HepG2 (cell line): ENCODE measurements at regions not wholly inside any gene's neighbourhood (a gene's known extent, or its start where the extent isn't known, plus 50 kb on each side); places are given as distances from the start of the nearest gene placed in this dataset.
"Not testable (repeated sequence)": the region's sequence is repeated elsewhere in the genome, so short reads cannot be mapped to it uniquely, and the experiment has no call there.

ENCODE experiments used
- ATAC-seq: fragments of 200-7000 bp; cut with Tn5 transposase; 3 replicates; pipeline ENCODE4 v1.9.1; 2020; ENCODE audit warnings: mild to moderate bottlenecking, moderate library complexity
- BruUV-seq: library from RNA; stranded (reverse); fragments of 400-500 nt; replicated peaks from 2 replicates; lab custom pipeline; 2021; lab: Mats Ljungman, UMichigan
- CTCF ChIA-PET: fragments of 300-600 bp; formaldehyde crosslinking; extraction: SDS; loops from one replicate; lab custom pipeline; 2021; ENCODE audit warnings: low total read pairs, inconsistent platforms, low intra/inter-chr PET ratio; lab: Yijun Ruan, JAX
- POLR2A ChIA-PET: fragments of 350-600 bp; sonication (Branson Sonifier 250); formaldehyde crosslinking; loops from one replicate; lab custom pipeline; 2020; ENCODE audit warnings: antibody characterized with exemption, inconsistent platforms; lab: Yijun Ruan, JAX
- DNase-seq: peaks from one replicate; pipeline ENCODE4 v3.0.0-alpha.2; 2015; ENCODE audit warnings: low spot score
- FAIRE-seq: peaks from 3 replicates; lab custom pipeline; 2011; peaks lifted over from hg19 to GRCh38; lab: Jason Lieb, UNC
- H2AFZ ChIP-seq: one replicate; pipeline ENCODE4 v1.6.1; 2011; ENCODE audit warnings: low read length, inconsistent platforms
- H3K27ac ChIP-seq: fragments of 300-600 bp; 3 replicates; pipeline ENCODE4 v1.8.0; 2011; ENCODE audit warnings: mixed run types, mild to moderate bottlenecking, mixed read lengths, low read length, inconsistent platforms; ENCODE audit not compliant: insufficient read depth; ENCODE audit errors: extremely low read length
- H3K27me3 ChIP-seq, 2 experiments: fragments of 200-600 bp in 1 of 2; 2 replicates in 1 of 2; 3 replicates in 1 of 2; pipeline versions ENCODE4 v1.6.0 to v1.8.0; 2011; ENCODE audit warnings: low read length in 2 of 2, mild to moderate bottlenecking in 2 of 2, moderate library complexity in 2 of 2, inconsistent platforms in 1 of 2; ENCODE audit not compliant: insufficient read depth in 2 of 2, control insufficient read depth in 1 of 2
- H3K36me3 ChIP-seq, 2 experiments: fragments of 200-600 bp in 1 of 2; replicated peaks in 1 of 2; 2 replicates in 1 of 2; 3 replicates in 1 of 2; pipeline versions ENCODE4 v1.5.1 to v1.8.0; 2011; ENCODE audit warnings: low read length in 2 of 2, inconsistent platforms in 1 of 2; ENCODE audit not compliant: insufficient read depth in 2 of 2, control insufficient read depth in 1 of 2
- H3K4me1 ChIP-seq: 2 replicates; pipeline ENCODE4 v1.5.1; 2012; ENCODE audit warnings: low read length, inconsistent platforms; ENCODE audit not compliant: insufficient read depth
- H3K4me2 ChIP-seq: 2 replicates; pipeline ENCODE4 v1.6.0; 2011; ENCODE audit warnings: low read depth, low read length, inconsistent platforms
- H3K4me3 ChIP-seq, 3 experiments: fragments of 200-600 bp in 1 of 3; sonication (generic), shearing (Covaris generic) in 1 of 3; replicated peaks in 1 of 3; 2 replicates each; pipeline ENCODE4 v1.5.1; 2011 to 2016; ENCODE audit warnings: low read length in 3 of 3, inconsistent platforms in 2 of 3, low read depth in 2 of 3, mild to moderate bottlenecking in 2 of 3, control low read depth in 1 of 3, mixed read lengths in 1 of 3; ENCODE audit not compliant: insufficient read depth in 1 of 3
- H3K79me2 ChIP-seq: one replicate; pipeline ENCODE4 v1.6.1; 2011; ENCODE audit warnings: low read length, inconsistent platforms; ENCODE audit not compliant: insufficient read depth
- H3K9ac ChIP-seq: 2 replicates; pipeline ENCODE4 v1.6.0; 2011; ENCODE audit warnings: mild to moderate bottlenecking, low read depth, low read length, inconsistent platforms; ENCODE audit not compliant: insufficient read depth
- H3K9me3 ChIP-seq: 2 replicates; pipeline ENCODE4 v1.5.1; 2012; ENCODE audit warnings: mild to moderate bottlenecking, low read length
- H4K20me1 ChIP-seq: 2 replicates; pipeline ENCODE4 v1.6.0; 2011; ENCODE audit warnings: inconsistent platforms, mild to moderate bottlenecking, low read length, moderate library complexity; ENCODE audit not compliant: insufficient read depth
- AKAP8 ChIP-seq: sonication (generic); formaldehyde crosslinking; IDR thresholded peaks from 2 replicates; pipeline ENCODE4 v1.5.1; 2020; ENCODE audit warnings: mild to moderate bottlenecking, missing genetic modification reagents
- ETV6 ChIP-seq: sonication (generic); formaldehyde crosslinking; conservative IDR thresholded peaks from 2 replicates; pipeline ENCODE4 v1.4.0; 2020; ENCODE audit warnings: missing genetic modification reagents
- ISX ChIP-seq: sonication (generic); formaldehyde crosslinking; conservative IDR thresholded peaks from 2 replicates; pipeline ENCODE4 v1.5.0; 2020; ENCODE audit warnings: missing genetic modification reagents
- POLR2A ChIP-seq, 2 experiments: IDR thresholded peaks; 2 replicates each; pipeline ENCODE4 v1.6.1; 2011; ENCODE audit warnings: low read depth in 2 of 2, low read length in 2 of 2, mild to moderate bottlenecking in 1 of 2, moderate library complexity in 1 of 2; ENCODE audit not compliant: insufficient read depth in 1 of 2
- SMARCC2 ChIP-seq: fragments of 450-650 bp; IDR thresholded peaks from 2 replicates; pipeline ENCODE4 v1.6.1; 2017; ENCODE audit warnings: antibody characterized with exemption, mild to moderate bottlenecking
- ZNF672 ChIP-seq: sonication (generic); formaldehyde crosslinking; IDR thresholded peaks from 2 replicates; pipeline ENCODE4 v1.8.1; 2022; ENCODE audit warnings: missing genetic modification reagents
- ZNF674 ChIP-seq: sonication (generic); formaldehyde crosslinking; IDR thresholded peaks from 2 replicates; pipeline ENCODE4 v1.5.0; 2020; ENCODE audit warnings: low read depth, mild to moderate bottlenecking, missing genetic modification reagents
- WGBS: methylation state at CpG from one replicate; pipeline ENCODE4 v1.1.6; 2017; ENCODE audit warnings: low lambda C conversion rate; 5-methylcytosine and 5-hydroxymethylcytosine counted together
- in situ Hi-C: cut with HindIII; loops from 2 replicates; pipeline ENCODE4 v1.10.0; 2017; ENCODE audit warnings: low pct_unique_long_range_greater_than_20kb; ENCODE audit not compliant: extremely low pct_ligation_motif_present
- intact Hi-C: fragments of 100-400 bp; cut with micrococcal nuclease; formaldehyde crosslinking; loops from one replicate; pipeline ENCODE4 v1.10.0; 2022; ENCODE audit not compliant: unreplicated experiment
- TF ChIP-seq, protein P1 (sequence below): sonication (generic); formaldehyde crosslinking; IDR thresholded peaks from 2 replicates; pipeline ENCODE4 v1.5.1; 2020; ENCODE audit warnings: missing genetic modification reagents, mild to moderate bottlenecking, borderline replicate concordance
- TF ChIP-seq, protein P2 (sequence below): sonication (generic); formaldehyde crosslinking; IDR thresholded peaks from 2 replicates; pipeline ENCODE4 v1.4.0; 2020; ENCODE audit warnings: missing genetic modification reagents
- TF ChIP-seq, protein P3 (sequence below): sonication (generic); formaldehyde crosslinking; IDR thresholded peaks from 2 replicates; pipeline ENCODE4 v1.4.0; 2020; ENCODE audit warnings: missing genetic modification reagents

DNA sequence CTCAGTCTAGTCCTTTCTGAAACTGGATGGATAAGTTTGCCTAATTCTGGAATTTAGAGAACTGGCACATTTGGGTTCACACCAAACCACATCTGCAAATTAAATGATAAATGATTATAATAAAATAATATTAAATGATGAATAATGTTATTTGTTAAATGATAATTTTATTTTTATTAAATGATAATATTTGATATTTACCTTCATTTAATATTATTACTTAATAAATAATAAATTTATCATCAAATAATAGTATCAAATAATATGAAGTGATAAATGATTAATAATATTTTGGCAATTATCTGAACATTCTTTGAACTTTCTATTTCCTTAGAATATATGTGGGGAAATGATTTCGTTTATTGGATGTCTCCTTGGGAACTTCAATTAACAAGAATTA lies 1604.2 kb downstream of the STIM2 start (continued):
- TF ChIP-seq ZNF674 (CRISPR knock-in tag), result no peak
- no peak for TF ChIP-seq ISX (CRISPR knock-in tag)
- no peak for TF ChIP-seq ETV6 (CRISPR knock-in tag)
- TF ChIP-seq, protein P1, sequence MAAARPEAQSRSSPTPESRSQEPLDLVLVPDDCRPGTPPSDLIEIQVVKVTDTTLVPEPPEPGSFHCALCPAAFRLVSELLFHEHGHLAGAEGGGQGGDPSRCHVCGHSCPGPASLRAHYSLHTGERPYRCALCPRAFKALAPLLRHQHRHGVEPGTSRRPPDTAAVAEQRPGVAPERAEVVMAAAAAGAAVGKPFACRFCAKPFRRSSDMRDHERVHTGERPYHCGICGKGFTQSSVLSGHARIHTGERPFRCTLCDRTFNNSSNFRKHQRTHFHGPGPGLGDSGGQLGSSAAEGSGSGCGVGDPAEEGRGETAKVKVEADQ, result no peak
- TF ChIP-seq, protein P2, sequence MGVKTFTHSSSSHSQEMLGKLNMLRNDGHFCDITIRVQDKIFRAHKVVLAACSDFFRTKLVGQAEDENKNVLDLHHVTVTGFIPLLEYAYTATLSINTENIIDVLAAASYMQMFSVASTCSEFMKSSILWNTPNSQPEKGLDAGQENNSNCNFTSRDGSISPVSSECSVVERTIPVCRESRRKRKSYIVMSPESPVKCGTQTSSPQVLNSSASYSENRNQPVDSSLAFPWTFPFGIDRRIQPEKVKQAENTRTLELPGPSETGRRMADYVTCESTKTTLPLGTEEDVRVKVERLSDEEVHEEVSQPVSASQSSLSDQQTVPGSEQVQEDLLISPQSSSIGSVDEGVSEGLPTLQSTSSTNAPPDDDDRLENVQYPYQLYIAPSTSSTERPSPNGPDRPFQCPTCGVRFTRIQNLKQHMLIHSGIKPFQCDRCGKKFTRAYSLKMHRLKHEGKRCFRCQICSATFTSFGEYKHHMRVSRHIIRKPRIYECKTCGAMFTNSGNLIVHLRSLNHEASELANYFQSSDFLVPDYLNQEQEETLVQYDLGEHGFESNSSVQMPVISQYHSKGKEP, result no peak
- TF ChIP-seq, protein P3, sequence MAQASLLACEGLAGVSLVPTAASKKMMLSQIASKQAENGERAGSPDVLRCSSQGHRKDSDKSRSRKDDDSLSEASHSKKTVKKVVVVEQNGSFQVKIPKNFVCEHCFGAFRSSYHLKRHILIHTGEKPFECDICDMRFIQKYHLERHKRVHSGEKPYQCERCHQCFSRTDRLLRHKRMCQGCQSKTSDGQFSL (CRISPR knock-in tag), result no peak
- no peak for TF ChIP-seq SMARCC2
- TF ChIP-seq AKAP8 (CRISPR knock-in tag), result no peak
- no peak for TF ChIP-seq ZNF672 (CRISPR knock-in tag)
- TF ChIP-seq POLR2A (IDR thresholded peaks at IDR 0.05; ENCODE audit: insufficient read depth in 1 of 2, low read depth in 2 of 2, low read length in 2 of 2), result no peak

DNA sequence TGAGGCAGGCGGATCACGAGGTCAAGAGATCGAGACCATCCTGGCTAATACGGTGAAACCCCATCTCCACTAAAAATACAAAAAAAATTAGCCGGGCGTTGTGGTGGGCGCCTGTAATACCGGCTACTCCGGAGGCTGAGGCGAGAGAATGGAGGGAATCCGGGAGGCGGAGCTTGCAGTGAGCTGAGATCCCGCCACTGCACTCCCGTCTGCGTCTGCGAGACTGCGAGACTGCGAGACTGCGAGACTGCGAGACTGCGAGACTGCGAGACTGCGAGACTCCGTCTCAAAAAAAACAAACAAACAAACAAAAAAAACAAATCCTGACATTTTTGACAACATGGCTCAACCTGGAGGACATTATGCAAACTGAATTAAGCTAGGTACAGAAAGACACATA lies 1606.2 kb downstream of the STIM2 start:
- peaks cover 60% of the 10 kb centered on the region for H3K9me3 ChIP-seq
- H2AFZ ChIP-seq, H3K4me1 ChIP-seq, H3K36me3 ChIP-seq, POLR2A ChIA-PET, CTCF ChIA-PET, BruUV-seq, H3K9ac ChIP-seq, ATAC-seq, in situ Hi-C loops, H4K20me1 ChIP-seq, H3K79me2 ChIP-seq, FAIRE-seq, H3K27ac ChIP-seq, H3K4me3 ChIP-seq, intact Hi-C loops, DNase-seq, H3K27me3 ChIP-seq, H3K4me2 ChIP-seq: not testable (repeated sequence)
- WGBS, result 48% methylated on average over 24 of the region's 24 CpGs
